Left lobe of liver (tissue), 2 donors: ENCODE measurements at regions not wholly inside any gene's neighbourhood (a gene's known extent, or its start where the extent isn't known, plus 50 kb on each side); places are given as distances from the start of the nearest gene placed in this dataset.
"Not testable (repeated sequence)": the region's sequence is repeated elsewhere in the genome, so short reads cannot be mapped to it uniquely, and the experiment has no call there.

Experiments
- ATAC-seq: fragments of 200-7000 bp; cut with Tn5 transposase; one replicate; pipeline ENCODE4 v1.9.1; 2020; ENCODE audit warnings: mild to moderate bottlenecking, moderate library complexity
- DNase-seq: peaks from one replicate; pipeline ENCODE4 v3.0.0-alpha.2; 2020; ENCODE audit warnings: low spot score
- donor health status: DM: no; HTN: no; CAD: no; lungs with moderate emphysema.
- donor health status: DM: no; HTN: yes; CAD: no.

- not testable (repeated sequence) for ATAC-seq, DNase-seq
These were observed 522.9 kb upstream of the ZNF337 start for GRCh38 chr20:26219546-26219945.

DNA sequence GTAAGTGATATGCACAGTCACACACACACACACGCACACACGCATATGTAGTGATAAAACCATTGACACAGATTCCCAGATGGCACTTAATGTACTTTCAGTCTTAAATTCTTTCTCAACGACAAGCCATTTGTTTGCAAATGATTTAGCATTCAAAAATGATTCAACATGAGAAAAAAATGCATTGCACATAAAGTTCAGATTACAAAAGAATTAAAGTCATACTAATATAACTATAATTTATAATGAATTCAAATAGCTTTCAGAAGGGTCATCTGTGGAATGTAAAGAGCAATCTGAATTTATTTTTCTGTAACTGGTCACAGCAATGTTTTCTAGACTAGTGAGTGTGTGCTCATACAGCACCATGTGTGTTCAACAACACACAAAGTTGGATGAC lies 521.6 kb upstream of the ZNF337 start:
- ATAC-seq, result no peak
- DNase-seq, result no peak

DNA sequence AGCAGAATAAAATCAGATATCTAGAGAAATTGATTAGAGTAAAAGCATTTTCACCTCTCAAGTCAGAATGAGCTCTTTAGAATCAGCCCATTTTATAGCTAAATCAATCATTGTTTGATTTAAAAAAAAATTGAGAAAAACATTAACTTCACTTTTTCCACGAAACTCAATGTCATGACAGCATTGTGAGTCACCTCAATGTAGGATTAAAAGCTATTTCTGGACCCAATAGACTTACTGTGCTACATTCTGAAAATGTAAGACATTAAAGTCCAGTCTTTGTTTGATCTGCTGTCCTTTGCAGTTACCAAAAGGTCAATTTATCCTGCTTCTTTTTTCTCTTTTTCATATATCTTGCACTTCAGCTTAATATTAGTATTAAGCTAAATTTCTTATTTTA lies 519.4 kb upstream of the ZNF337 start:
- no peak for ATAC-seq
- DNase-seq, result no peak

GRCh38 chr20:26214991-26215390 lies 518.3 kb upstream of the ZNF337 start:
- no peak for DNase-seq
- ATAC-seq, result no peak

GRCh38 chr20:26209171-26209941 lies 512.7 kb upstream of the ZNF337 start:
- DNase-seq (no peak), ATAC-seq (no peak)

DNA sequence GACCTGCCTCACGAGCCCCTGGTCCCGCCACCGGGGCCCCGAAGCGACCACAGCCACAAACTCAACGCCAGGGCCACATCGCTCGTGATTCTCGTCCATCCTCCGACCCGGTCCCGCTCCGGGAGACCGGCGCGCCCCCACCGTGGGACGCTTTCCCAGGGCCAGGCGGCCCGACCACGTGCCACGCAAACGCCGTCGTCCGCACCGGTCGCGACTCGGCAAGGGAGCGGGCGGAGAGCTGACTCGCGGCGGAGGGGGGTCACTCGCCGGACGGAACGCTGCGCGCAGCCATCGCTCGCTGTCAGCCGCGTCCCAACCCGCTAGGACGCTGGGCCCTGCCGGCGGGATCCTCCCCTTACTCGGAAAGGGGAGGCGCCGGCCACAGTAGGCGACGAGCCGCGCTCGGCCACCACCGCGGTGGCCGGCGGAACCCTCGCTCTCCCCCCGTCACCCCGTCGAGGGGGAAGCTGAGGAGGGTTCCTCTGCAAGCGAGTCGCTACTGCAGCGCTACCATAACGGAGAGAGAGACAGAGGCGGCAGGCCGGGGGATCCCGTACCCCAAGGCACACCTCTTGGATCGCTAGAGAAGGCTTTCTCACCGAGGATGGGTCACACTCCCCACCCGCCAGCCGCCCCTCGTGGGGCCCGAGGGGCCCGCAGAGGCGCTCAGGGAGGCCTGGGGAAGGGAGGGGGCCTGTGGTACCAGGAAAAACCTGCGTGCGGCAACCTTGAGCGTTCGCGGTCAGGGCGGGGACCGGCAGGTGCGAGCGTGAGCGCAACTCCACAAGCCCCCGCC lies 511.8 kb upstream of the ZNF337 start:
- no peak for ATAC-seq
- DNase-seq, result no peak

GRCh38 chr20:26207967-26208295 lies 511.3 kb upstream of the ZNF337 start:
- not testable (repeated sequence) for ATAC-seq, DNase-seq

GRCh38 chr20:26207237-26207966 lies 510.7 kb upstream of the ZNF337 start:
- no peak for DNase-seq

DNA sequence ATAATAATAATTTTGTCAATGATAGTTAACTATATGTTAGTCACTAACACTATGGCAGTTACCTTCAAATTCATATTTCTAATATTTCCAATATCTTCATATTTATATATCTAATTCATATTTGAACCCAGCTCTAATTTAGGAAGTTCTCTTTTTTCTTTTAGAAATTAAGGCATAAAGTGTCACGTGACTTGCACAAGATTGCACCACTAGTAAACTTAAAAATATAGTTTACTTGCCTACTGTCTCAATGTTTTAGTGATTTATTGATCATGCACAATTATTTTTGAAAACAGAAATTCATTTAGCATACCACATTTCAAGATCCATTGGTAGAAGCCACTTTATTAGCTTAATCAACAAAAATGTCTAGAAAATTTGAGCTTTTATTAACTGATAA lies 508.7 kb upstream of the ZNF337 start:
- ATAC-seq, result no peak

More at GRCh38 chr20:26207237-26207966, 510.7 kb upstream of the ZNF337 start:
- ATAC-seq, result no peak

DNA sequence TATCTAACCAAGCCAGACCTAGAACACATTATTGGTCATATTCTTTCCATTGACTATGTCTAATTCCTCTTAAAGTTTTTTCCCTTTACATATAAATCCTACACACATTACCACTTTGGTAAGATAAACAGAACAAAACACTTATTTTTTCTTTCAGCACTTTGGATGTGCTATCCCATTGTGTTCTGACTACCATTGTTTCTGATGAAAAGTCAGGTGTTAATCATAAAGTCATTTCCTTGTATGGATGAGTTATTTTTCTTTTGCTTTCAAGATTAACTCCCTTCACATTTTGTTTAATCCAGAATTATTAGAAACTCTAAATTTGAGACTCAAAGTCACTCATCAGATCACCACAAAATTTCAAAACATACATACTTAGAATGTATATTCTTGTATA lies 504.4 kb upstream of the ZNF337 start:
- not testable (repeated sequence) for ATAC-seq, DNase-seq

More for the DNA sequence above, 508.7 kb upstream of the ZNF337 start:
- DNase-seq, result no peak

DNA sequence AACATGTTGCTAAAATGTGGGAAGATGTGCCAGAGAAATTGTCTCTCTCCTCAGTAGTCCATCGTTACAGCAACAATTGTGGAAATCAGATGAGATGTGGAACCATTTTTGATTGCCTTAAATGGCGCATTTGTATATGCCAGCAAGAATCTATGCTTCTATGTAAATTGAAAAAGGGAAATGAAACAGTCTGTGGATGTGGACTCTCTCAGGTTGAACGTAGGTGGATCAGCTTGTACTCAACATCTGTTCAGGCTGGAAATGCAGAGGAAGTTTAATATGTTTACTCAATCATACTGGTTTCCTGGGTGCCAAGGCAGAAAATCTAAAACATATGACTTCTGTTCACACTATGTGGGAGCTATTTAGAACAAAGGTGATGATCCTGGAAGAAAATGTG lies 490.7 kb upstream of the ZNF337 start:
- DNase-seq, ATAC-seq: not testable (repeated sequence)

DNA sequence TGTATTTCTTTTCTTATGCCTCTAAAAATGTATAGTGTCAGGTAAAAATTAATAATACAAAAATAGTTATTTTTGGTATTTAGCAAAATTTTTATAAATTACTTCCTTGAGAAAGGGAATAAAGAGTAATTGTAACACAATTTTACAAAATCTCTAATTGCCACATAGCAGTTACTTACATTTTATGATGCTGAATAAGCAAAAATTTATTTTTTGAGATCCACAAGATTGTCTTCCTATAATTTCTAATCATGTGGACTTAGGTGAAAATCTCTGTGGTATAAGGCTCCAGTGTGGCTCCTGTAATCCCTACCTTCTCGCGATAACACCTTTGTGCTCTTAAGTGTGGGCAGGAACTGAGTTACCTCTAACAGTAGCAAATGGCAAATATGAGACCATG lies 487.1 kb upstream of the ZNF337 start:
- DNase-seq, ATAC-seq: not testable (repeated sequence)

DNA sequence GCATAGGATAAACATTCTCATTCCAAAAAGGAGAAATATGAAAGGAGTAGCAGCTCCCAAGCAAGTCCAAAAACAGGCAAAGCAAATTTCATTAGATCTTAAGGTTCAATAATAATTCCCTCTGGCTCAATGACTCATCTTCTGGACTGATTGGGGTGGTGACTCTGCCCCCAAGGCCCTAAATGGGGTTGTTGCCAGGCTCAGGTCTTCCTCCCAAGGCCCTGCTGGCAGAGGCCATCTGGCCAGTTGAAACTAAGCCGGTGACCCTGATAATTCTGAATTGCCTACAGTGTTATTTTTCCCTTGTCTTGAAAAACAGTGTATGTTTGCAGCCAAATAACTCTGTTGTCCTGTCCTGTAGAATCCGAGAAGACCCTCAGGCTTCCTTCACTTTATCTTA lies 484.7 kb upstream of the ZNF337 start:
- not testable (repeated sequence) for DNase-seq, ATAC-seq

GRCh38 chr20:26171875-26172274 lies 475.2 kb upstream of the ZNF337 start:
- DNase-seq, ATAC-seq: not testable (repeated sequence)

DNA sequence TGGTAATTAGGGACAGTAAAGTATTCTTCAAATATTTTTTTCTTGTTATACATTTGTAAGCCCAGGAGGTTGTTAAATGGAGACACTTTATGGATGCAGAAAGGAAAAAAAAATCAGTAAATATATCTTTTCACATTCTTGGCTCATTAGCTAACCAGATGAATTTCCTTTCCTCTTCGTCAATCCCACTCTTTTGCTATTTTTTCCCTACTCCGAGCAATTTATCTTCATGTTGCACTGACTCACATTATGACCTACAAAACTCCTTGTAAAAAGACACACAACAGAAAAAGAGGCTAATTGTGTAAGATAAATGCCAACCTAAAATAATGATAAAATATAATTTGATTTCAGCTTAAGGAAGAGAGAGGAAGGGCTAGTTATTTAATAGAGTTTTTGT lies 472.9 kb upstream of the ZNF337 start:
- no peak for DNase-seq
- ATAC-seq, result no peak

DNA sequence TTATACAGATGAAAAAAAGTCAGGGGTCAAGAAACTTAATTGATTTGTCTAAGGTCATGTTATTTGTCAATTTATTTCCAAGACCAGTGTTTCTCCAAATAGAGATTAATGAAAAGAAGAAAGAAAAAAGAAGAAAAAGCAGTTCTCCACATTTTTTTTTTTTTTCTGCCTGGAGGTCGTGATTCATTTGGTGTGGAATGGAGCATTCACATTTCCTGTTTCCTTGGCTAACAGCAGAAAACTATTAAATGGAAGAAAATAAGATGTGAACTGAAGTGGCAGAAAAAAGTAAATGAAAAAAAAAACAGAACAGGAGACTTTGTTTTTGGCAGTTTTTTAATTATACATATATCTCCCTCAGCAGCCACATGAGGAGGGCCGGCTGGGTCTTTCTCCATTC lies 470.8 kb upstream of the ZNF337 start:
- no peak for ATAC-seq
- no peak for DNase-seq

GRCh38 chr20:26163890-26164289 lies 467.2 kb upstream of the ZNF337 start:
- no peak for ATAC-seq
- DNase-seq, result no peak

- not testable (repeated sequence) for ATAC-seq
These were observed 466.5 kb upstream of the ZNF337 start for GRCh38 chr20:26163151-26163550.

GRCh38 chr20:26161741-26162140 lies 465.1 kb upstream of the ZNF337 start:
- DNase-seq, ATAC-seq: not testable (repeated sequence)

More at GRCh38 chr20:26163151-26163550, 466.5 kb upstream of the ZNF337 start:
- not testable (repeated sequence) for DNase-seq

- not testable (repeated sequence) for DNase-seq, ATAC-seq
These were observed 464.3 kb upstream of the ZNF337 start for GRCh38 chr20:26160916-26161315.

- DNase-seq (no peak), ATAC-seq (no peak)
These were observed 457.6 kb upstream of the ZNF337 start for GRCh38 chr20:26154224-26154623.
